K562 (cell line): ENCODE measurements at regions not wholly inside any gene's neighbourhood (a gene's known extent, or its start where the extent isn't known, plus 50 kb on each side); places are given as distances from the start of the nearest gene placed in this dataset.
A peak's percentile ranks its signal among the peaks of the same experiment; 100 is the strongest.

Experiments used
- ATAC-seq: fragments of 200-7000 bp; cut with Tn5 transposase; 3 replicates; pipeline ENCODE4 v1.9.1; 2020; ENCODE audit warnings: moderate library complexity
- BruUV-seq: library from RNA; stranded (reverse); fragments of 400-500 nt; replicated peaks from 2 replicates; lab custom pipeline; 2021; lab: Mats Ljungman, UMichigan
- CTCF ChIA-PET: fragments of 300-600 bp; formaldehyde crosslinking; extraction: SDS; loops from one replicate; lab custom pipeline; 2021; ENCODE audit warnings: low intra/inter-chr PET ratio; lab: Yijun Ruan, JAX
- POLR2A ChIA-PET: fragments of 300-600, 350-650 bp; sonication (Branson Sonifier 250); formaldehyde crosslinking; extraction: SDS; loops from one replicate; lab custom pipeline; 2021; ENCODE audit warnings: antibody characterized with exemption, inconsistent platforms; lab: Yijun Ruan, JAX
- DNase-seq, 4 experiments: peaks; one replicate each; pipeline versions ENCODE4 v3.0.0 to v3.0.0-alpha.2; 2011 to 2018; ENCODE audit warnings: low spot score in 3 of 4, mixed read lengths in 3 of 4; ENCODE audit errors: extremely low read depth in 1 of 4
- FAIRE-seq: peaks from 2 replicates; lab custom pipeline; 2011; peaks lifted over from hg19 to GRCh38; lab: Jason Lieb, UNC
- H2AFZ ChIP-seq: 2 replicates; pipeline ENCODE4 v1.6.0; 2011; ENCODE audit warnings: low read depth, low read length, control low read depth, inconsistent platforms
- H3K27ac ChIP-seq: fragments of 200-600 bp; 3 replicates; pipeline ENCODE4 v1.8.0; 2011; ENCODE audit warnings: low read depth, mild to moderate bottlenecking, control low read depth, inconsistent platforms, low read length, moderate library complexity, mixed read lengths; ENCODE audit errors: extremely low read depth
- H3K27me3 ChIP-seq, 2 experiments: fragments of 300-600 bp in 1 of 2; 2 replicates in 1 of 2; 3 replicates in 1 of 2; pipeline versions ENCODE4 v1.6.0 to v1.8.0; 2011; ENCODE audit warnings: inconsistent platforms in 2 of 2, low read length in 2 of 2, mild to moderate bottlenecking in 1 of 2, mixed read lengths in 1 of 2, moderate library complexity in 1 of 2; ENCODE audit not compliant: control insufficient read depth in 2 of 2, insufficient read depth in 2 of 2
- H3K36me3 ChIP-seq: fragments of 300-600 bp; 3 replicates; pipeline ENCODE4 v1.8.0; 2011; ENCODE audit warnings: mild to moderate bottlenecking, low read length, inconsistent platforms; ENCODE audit not compliant: control insufficient read depth, insufficient read depth
- H3K4me1 ChIP-seq, 2 experiments: fragments of 200-600 bp in 1 of 2; replicated peaks in 1 of 2; 2 replicates in 1 of 2; 3 replicates in 1 of 2; pipeline versions ENCODE4 v1.5.1 to v1.8.0; 2011; ENCODE audit warnings: inconsistent platforms in 2 of 2, low read length in 2 of 2, mild to moderate bottlenecking in 1 of 2, mixed read lengths in 1 of 2, moderate library complexity in 1 of 2; ENCODE audit not compliant: control insufficient read depth in 2 of 2, insufficient read depth in 2 of 2
- H3K4me2 ChIP-seq: 2 replicates; pipeline ENCODE4 v1.6.1; 2011; ENCODE audit warnings: low read length, control low read depth, inconsistent platforms, mixed read lengths; ENCODE audit not compliant: insufficient read depth
- H3K4me3 ChIP-seq: fragments of 200-600 bp; sonication (generic), shearing (Covaris generic); 2 replicates; pipeline ENCODE4 v1.5.1; 2016; ENCODE audit warnings: control low read depth, inconsistent platforms
- H3K79me2 ChIP-seq: fragments of 200-600 bp; 3 replicates; pipeline ENCODE4 v1.8.0; 2011; ENCODE audit warnings: low read length, inconsistent platforms; ENCODE audit not compliant: control insufficient read depth, insufficient read depth
- H3K9ac ChIP-seq, 2 experiments: 2 replicates each; pipeline versions ENCODE4 v1.6.0 to v1.6.1; 2011; ENCODE audit warnings: low read depth in 2 of 2, low read length in 2 of 2, control low read depth in 1 of 2, inconsistent platforms in 1 of 2, mild to moderate bottlenecking in 1 of 2, mixed read lengths in 1 of 2; ENCODE audit not compliant: insufficient read depth in 1 of 2
- H3K9me1 ChIP-seq: one replicate; pipeline ENCODE4 v1.6.0; 2011; ENCODE audit warnings: inconsistent platforms, mild to moderate bottlenecking, low read length, moderate library complexity; ENCODE audit not compliant: control insufficient read depth, insufficient read depth
- H3K9me3 ChIP-seq: replicated peaks from 2 replicates; pipeline ENCODE4 v1.5.1; 2011; ENCODE audit warnings: low read depth, low read length, inconsistent platforms; ENCODE audit not compliant: control insufficient read depth, insufficient read depth
- H4K20me1 ChIP-seq: replicated peaks from 2 replicates; pipeline ENCODE4 v1.6.1; 2011; ENCODE audit warnings: low read length, inconsistent platforms, mixed read lengths; ENCODE audit not compliant: control insufficient read depth, insufficient read depth
- CBX5 ChIP-seq: IDR thresholded peaks from 2 replicates; pipeline ENCODE4 v1.6.1; 2014; ENCODE audit warnings: low read depth, borderline replicate concordance
- ETV5 ChIP-seq: sonication (generic); formaldehyde crosslinking; IDR thresholded peaks from 2 replicates; pipeline ENCODE4 v1.4.0; 2020; ENCODE audit warnings: low read depth, mild to moderate bottlenecking, missing genetic modification reagents
- NR4A1 ChIP-seq, 2 experiments: fragments of 250-450 bp in 1 of 2; fragments of 450-650 bp in 1 of 2; sonication (Bioruptor Pico) in 1 of 2; IDR thresholded peaks; 2 replicates each; pipeline versions ENCODE4 v1.4.0 to v1.6.1; 2016 to 2020; ENCODE audit warnings: mild to moderate bottlenecking in 2 of 2, missing compliant biosample characterization in 1 of 2, missing genetic modification characterization in 1 of 2, moderate library complexity in 1 of 2
- PML ChIP-seq: IDR thresholded peaks from 2 replicates; pipeline ENCODE4 v1.6.1; 2012; ENCODE audit warnings: low read length, inconsistent platforms
- SREBF2 ChIP-seq: sonication (generic); formaldehyde crosslinking; IDR thresholded peaks from 2 replicates; pipeline ENCODE4 v1.4.0; 2020; ENCODE audit warnings: mild to moderate bottlenecking, missing genetic modification reagents
- ZNF316 ChIP-seq: fragments of 450-650 bp; IDR thresholded peaks from 2 replicates; pipeline ENCODE4 v1.6.1; 2016
- WGBS: fragments of 100-300 bp; shearing (Covaris generic); methylation state at CpG from one replicate; pipeline ENCODE4 v1.1.6; 2016; ENCODE audit warnings: low coverage, mixed read lengths; ENCODE audit not compliant: insufficient coverage; ENCODE audit errors: missing lambda C conversion rate; 5-methylcytosine and 5-hydroxymethylcytosine counted together
- in situ Hi-C: fragments of 300-500 bp; cut with MboI; formaldehyde crosslinking; loops from 4 replicates; pipeline ENCODE4 v1.15.0; 2018; ENCODE audit warnings: inconsistent platforms, mixed read lengths
- intact Hi-C: fragments of 100-400 bp; cut with micrococcal nuclease; formaldehyde crosslinking; loops from 2 replicates; pipeline ENCODE4 v1.14.2; 2022
- TF ChIP-seq, protein P1 (sequence below): sonication (generic); formaldehyde crosslinking; IDR thresholded peaks from 2 replicates; pipeline ENCODE4 v1.5.0; 2020; ENCODE audit warnings: missing genetic modification reagents

GRCh38 chr15:69643971-69644370 is 191.4 kb downstream of the RPLP1 start (continued):
- no peak for TF ChIP-seq ETV5 (CRISPR knock-in tag)
- no peak for TF ChIP-seq NR4A1 (CRISPR knock-in tag; IDR thresholded peaks at IDR 0.05)
- no peak for TF ChIP-seq NR4A1 (tag; IDR thresholded peaks at IDR 0.05)
- no peak for TF ChIP-seq PML
- TF ChIP-seq SREBF2 (CRISPR knock-in tag): no peak
- no peak for TF ChIP-seq CBX5

DNA sequence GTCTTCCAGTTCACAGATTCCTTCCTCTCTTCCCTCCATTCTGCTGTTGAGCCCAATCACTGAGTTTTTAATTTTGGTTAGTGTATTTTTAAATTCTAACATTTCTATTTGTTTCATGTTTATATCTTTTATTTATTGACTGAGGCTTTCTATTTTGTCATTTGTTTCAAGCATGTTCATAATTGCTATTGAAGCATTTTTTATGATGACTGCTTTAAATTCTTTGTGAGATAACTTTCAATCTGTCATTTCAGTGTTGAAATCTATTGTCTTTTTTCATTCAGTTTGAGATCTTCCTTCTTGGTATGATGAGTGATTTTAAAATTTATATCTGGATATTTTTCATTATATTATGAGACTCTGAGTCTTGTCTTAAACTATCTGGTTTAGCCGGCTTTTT is 192.3 kb downstream of the RPLP1 start:
- Histone ChIP-seq H3K79me2 (no peaks in the 10 kb centered on the region), H3K27ac (no peak overlapping the region), H3K36me3 (no peaks in the 10 kb centered on the region), H2AFZ (no peak overlapping the region), H3K4me1 (no peaks in the 10 kb centered on the region), H4K20me1 (no peaks in the 10 kb centered on the region)
- DNase-seq (no peak), ATAC-seq (no peak)
- no TSS peak for BruUV-seq
- in situ Hi-C loops: no loop called here
- WGBS: 0% methylated on average over 1 of the region's 1 CpG
- peak; percentile 30 for TF ChIP-seq ZNF316
- TF ChIP-seq, protein P1, sequence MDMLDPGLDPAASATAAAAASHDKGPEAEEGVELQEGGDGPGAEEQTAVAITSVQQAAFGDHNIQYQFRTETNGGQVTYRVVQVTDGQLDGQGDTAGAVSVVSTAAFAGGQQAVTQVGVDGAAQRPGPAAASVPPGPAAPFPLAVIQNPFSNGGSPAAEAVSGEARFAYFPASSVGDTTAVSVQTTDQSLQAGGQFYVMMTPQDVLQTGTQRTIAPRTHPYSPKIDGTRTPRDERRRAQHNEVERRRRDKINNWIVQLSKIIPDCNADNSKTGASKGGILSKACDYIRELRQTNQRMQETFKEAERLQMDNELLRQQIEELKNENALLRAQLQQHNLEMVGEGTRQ (CRISPR knock-in tag): no peak
- TF ChIP-seq, all 486 proteins: peak for 1
- Histone ChIP-seq H3K4me3 (no peak overlapping the region), H3K9me3 (no peaks in the 10 kb centered on the region), H3K4me2 (no peak overlapping the region), H3K9me1 (no peaks in the 10 kb centered on the region), H3K27me3 (peaks cover 6 to 15% of the 10 kb centered on the region in 2 experiments; a peak in 2 of 5 replicates), H3K9ac (no peak overlapping the region)
- no peak for FAIRE-seq
- ChIA-PET POLR2A (no interaction called here), CTCF (no interaction called here)
- intact Hi-C loops: no loop called here
